Thyroid gland (tissue), 4 donors: ENCODE measurements at regions not wholly inside any gene's neighbourhood (a gene's known extent, or its start where the extent isn't known, plus 50 kb on each side); places are given as distances from the start of the nearest gene placed in this dataset.

Experiments used
- DNase-seq, 2 donors: peaks; one replicate each; pipeline ENCODE4 v3.0.0-alpha.2; 2019
- H3K27ac ChIP-seq, 3 donors: fragments of 200-600 bp; sonication (generic); 1 replicate in 2 of 3; 2 replicates in 1 of 3; pipeline ENCODE4 v1.5.1; 2016 to 2019; ENCODE audit warnings: mild to moderate bottlenecking in 1 of 3, moderate library complexity in 1 of 3
- H3K27me3 ChIP-seq: fragments of 200-600 bp; sonication (generic); one replicate; pipeline ENCODE4 v1.5.1; 2019
- H3K36me3 ChIP-seq, 2 donors: fragments of 200-600 bp; sonication (generic); one replicate each; pipeline ENCODE4 v1.5.1; 2016 to 2019
- H3K4me1 ChIP-seq, 2 donors: fragments of 200-600 bp; sonication (generic); one replicate each; pipeline ENCODE4 v1.5.1; 2017 to 2019
- H3K4me3 ChIP-seq, 3 donors: fragments of 200-600 bp; sonication (generic); replicated peaks in 1 of 3; 1 replicate in 2 of 3; 2 replicates in 1 of 3; pipeline ENCODE4 v1.5.1; 2016; ENCODE audit warnings: mild to moderate bottlenecking in 1 of 3
- H3K9me3 ChIP-seq: fragments of 200-600 bp; sonication (generic); one replicate; pipeline ENCODE4 v1.5.1; 2017
- POLR2A ChIP-seq, 2 donors: fragments of 450-650 bp; IDR thresholded peaks; one replicate each; pipeline ENCODE4 v1.6.1; 2017; ENCODE audit warnings: antibody characterized with exemption in 2 of 2, mild to moderate bottlenecking in 2 of 2, moderate library complexity in 1 of 2
- WGBS, 2 donors: methylation state at CpG; one replicate each; pipeline ENCODE4 v1.1.5; 2017; 5-methylcytosine and 5-hydroxymethylcytosine counted together
- intact Hi-C: fragments of 100-400 bp; cut with DNase I; formaldehyde crosslinking; loops from one replicate; pipeline ENCODE4 v1.15.1; 2023
- TF ChIP-seq, protein P1 (sequence below), 6 experiments: fragments of 200-600 bp in 3 of 6; fragments of 450-650 bp in 3 of 6; sonication (generic) in 3 of 6; IDR thresholded peaks; one replicate each; pipeline ENCODE4 v1.5.1; 2016 to 2019; ENCODE audit warnings: antibody characterized with exemption in 6 of 6, mild to moderate bottlenecking in 2 of 6, inconsistent platforms in 1 of 6, moderate library complexity in 1 of 6

DNA sequence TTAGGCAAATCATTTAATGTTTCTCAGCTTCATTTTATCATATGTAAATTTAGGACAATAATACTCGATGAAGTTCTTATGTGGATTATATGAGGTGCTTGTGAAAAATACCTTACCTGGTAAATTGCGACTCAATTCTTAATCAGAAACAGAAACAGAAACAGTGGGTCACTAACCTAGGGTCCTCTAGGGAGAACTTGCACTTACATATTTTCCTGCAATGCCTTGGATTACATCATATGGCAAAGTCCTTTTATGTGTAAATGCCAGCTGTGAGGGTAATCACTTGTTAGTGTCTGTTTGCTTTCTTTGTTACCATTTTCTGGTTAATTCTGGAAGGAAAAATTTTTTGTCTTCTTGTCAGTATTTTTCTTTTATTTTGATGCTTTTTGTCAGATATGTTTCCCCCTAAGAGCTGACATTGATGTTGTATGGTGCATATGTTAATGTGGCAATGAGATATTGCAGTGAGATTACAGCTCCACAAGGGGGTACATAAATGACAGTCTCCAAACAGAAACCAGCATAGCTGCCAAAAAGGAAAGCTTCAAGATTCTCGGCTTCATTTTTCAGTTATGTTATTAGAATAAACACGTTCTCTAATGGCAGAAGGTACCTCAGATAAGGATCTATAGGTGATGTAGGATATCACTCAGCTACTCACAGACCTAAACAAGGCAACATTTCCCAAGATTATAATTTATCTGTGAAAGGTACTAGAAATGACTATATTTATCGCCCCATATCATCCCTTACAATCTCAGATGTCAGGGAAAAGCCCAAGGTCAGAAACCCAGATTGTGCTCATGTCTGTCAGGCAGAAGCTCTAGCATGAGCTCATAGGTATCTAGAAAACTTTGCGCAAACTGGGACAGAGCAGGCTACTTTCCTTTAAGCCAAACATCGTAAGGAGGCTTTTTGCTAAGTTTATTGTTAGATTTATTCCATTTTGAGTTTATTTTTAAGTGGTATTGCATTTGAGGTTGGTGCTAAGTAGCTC lies 119.9 kb downstream of the FASLG start:
- Histone ChIP-seq H3K27me3 (no peaks in the 10 kb centered on the region), H3K4me1 (no peaks in the 10 kb centered on the region), H3K9me3 (no peaks in the 10 kb centered on the region), H3K4me3 (no peak overlapping the region), H3K36me3 (no peaks in the 10 kb centered on the region), H3K27ac (no peak overlapping the region)
- DNase-seq = no peak
- intact Hi-C loops = no loop called here
- TF ChIP-seq, protein P1, sequence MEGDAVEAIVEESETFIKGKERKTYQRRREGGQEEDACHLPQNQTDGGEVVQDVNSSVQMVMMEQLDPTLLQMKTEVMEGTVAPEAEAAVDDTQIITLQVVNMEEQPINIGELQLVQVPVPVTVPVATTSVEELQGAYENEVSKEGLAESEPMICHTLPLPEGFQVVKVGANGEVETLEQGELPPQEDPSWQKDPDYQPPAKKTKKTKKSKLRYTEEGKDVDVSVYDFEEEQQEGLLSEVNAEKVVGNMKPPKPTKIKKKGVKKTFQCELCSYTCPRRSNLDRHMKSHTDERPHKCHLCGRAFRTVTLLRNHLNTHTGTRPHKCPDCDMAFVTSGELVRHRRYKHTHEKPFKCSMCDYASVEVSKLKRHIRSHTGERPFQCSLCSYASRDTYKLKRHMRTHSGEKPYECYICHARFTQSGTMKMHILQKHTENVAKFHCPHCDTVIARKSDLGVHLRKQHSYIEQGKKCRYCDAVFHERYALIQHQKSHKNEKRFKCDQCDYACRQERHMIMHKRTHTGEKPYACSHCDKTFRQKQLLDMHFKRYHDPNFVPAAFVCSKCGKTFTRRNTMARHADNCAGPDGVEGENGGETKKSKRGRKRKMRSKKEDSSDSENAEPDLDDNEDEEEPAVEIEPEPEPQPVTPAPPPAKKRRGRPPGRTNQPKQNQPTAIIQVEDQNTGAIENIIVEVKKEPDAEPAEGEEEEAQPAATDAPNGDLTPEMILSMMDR (IDR thresholded peaks at IDR 0.05) = no peak
- no peak for TF ChIP-seq POLR2A (IDR thresholded peaks at IDR 0.05)
- WGBS, 2 donors = 73 to 76% methylated on average over 7 of the region's 7 CpGs

DNA sequence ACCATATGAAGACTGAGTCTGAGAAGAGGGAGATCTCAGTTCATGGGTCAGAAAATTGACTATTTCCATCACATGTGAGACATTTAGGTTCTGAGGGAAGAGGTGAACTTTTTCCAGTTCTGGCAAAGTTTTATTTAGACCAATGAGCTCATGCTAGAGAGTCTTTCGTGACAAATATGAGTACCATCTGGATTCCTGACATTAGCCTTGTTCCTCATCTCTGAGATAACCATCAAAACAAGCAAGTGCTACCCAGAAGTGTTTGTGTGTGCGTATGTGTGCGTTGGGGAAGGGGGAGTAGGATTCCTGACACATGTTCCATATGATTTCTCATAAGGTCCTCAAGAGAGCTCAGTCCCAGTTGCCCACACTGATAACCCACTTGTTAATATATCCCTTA lies 120.6 kb downstream of the FASLG start:
- no peak overlapping the region for H3K4me3 ChIP-seq
- no peaks in the 10 kb centered on the region for H3K4me1 ChIP-seq
- H3K36me3 ChIP-seq = no peaks in the 10 kb centered on the region
- H3K27me3 ChIP-seq = no peaks in the 10 kb centered on the region
- no peak for DNase-seq
- H3K27ac ChIP-seq = no peak overlapping the region
- no peaks in the 10 kb centered on the region for H3K9me3 ChIP-seq
- TF ChIP-seq POLR2A (IDR thresholded peaks at IDR 0.05) = no peak
- TF ChIP-seq, protein P1 (IDR thresholded peaks at IDR 0.05) = no peak
- 60 to 69% methylated on average over 3 of the region's 3 CpGs for WGBS, 2 donors
- intact Hi-C loops = no loop called here

DNA sequence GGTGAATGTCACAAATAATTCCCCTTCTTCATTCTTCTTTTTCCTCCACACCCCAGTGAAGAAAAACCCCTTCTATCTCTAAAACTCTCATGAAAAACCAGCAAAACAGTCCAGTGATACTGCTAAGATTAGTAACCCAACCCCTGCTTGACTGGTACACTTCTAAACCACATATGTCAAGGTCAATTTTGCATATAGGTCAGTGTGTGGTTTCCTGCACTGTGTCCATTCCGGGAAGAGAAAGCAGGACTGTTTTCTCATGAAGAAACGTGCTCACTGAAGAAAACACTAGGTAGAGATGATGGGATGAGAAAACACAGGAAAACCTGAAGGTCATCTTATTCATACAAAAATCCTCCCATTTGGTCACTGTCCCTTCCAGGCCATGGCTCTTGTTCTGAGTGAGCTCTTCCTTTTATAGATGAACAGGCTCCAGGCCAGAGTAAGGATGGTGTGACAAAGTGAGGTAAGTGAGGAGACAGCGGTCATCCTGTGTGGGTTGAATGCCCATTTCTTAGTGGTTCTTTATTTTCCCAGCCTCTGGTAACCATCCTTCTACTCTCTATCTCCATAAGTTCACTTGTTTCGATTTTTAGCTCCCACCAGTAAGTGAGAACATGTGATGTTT lies 122.7 kb downstream of the FASLG start:
- TF ChIP-seq, protein P1 (IDR thresholded peaks at IDR 0.05) = no peak
- TF ChIP-seq POLR2A (IDR thresholded peaks at IDR 0.05) = no peak
- 67 to 81% methylated on average over 4 of the region's 4 CpGs for WGBS, 2 donors
- Histone ChIP-seq H3K27ac (no peak overlapping the region), H3K27me3 (no peaks in the 10 kb centered on the region), H3K4me1 (no peaks in the 10 kb centered on the region), H3K4me3 (no peak overlapping the region), H3K36me3 (no peaks in the 10 kb centered on the region), H3K9me3 (no peaks in the 10 kb centered on the region)
- no peak for DNase-seq
- intact Hi-C loops = no loop called here

DNA sequence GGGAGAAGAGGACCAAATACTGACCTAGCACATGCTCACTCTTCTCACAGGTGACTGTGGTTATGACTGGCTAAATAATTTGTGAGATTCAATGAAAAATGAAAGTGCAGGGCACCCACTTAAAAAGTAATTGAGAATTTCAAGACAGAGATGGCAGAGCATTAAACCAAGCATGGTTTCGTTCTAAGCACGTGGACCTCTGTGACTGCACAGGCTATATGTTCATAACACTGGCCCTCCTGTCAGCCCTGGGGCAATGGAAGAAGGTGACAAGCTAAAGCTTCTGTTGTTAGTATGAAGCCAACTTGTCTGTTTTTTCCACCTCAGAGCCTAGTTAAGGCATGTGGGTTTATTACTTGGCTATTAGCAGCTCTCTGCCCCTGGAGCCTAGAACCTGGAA lies 130.9 kb downstream of the FASLG start:
- no peak overlapping the region for H3K4me3 ChIP-seq
- TF ChIP-seq POLR2A (IDR thresholded peaks at IDR 0.05) = no peak
- TF ChIP-seq, protein P1 (IDR thresholded peaks at IDR 0.05) = no peak
- H3K4me1 ChIP-seq = no peaks in the 10 kb centered on the region
- no peaks in the 10 kb centered on the region for H3K27me3 ChIP-seq
- intact Hi-C loops = no loop called here
- no peaks in the 10 kb centered on the region for H3K36me3 ChIP-seq
- WGBS, 2 donors = 93 to 97% methylated on average over 2 of the region's 2 CpGs
- H3K27ac ChIP-seq = no peak overlapping the region
- DNase-seq = no peak
- no peaks in the 10 kb centered on the region for H3K9me3 ChIP-seq

DNA sequence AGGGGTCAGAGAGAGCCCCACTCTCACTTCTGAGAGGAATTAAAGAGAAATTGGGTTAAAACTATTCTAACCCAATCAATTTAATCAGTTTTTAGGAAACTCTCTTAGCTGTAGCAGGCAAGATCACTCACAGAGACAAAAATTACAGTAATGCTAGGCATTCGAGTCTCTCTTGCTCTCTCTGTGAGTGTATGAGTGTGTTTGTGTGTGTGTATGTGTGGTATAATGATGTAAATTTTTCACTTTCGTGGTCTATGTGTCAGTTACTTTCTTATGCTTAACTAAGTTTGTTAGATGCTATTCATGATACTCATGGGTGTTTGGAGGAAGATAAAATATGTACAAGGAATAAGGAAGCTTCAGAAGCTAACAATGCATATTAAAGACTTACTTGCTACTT lies 131.3 kb downstream of the FASLG start:
- intact Hi-C loops = no loop called here
- no peaks in the 10 kb centered on the region for H3K27me3 ChIP-seq
- DNase-seq = no peak
- H3K9me3 ChIP-seq = no peaks in the 10 kb centered on the region
- H3K27ac ChIP-seq = no peak overlapping the region
- no peaks in the 10 kb centered on the region for H3K36me3 ChIP-seq
- no peak overlapping the region for H3K4me3 ChIP-seq
- TF ChIP-seq, protein P1 (IDR thresholded peaks at IDR 0.05) = no peak
- TF ChIP-seq POLR2A (IDR thresholded peaks at IDR 0.05) = no peak
- no peaks in the 10 kb centered on the region for H3K4me1 ChIP-seq
- 71 to 80% methylated on average over 2 of the region's 2 CpGs for WGBS, 2 donors
